ENCODE measurements at regions not wholly inside any gene's neighbourhood (a gene's known extent, or its start where the extent isn't known, plus 50 kb on each side); places are given as distances from the start of the nearest gene placed in this dataset.
"Not testable (repeated sequence)": the region's sequence is repeated elsewhere in the genome, so short reads cannot be mapped to it uniquely, and the experiment has no call there.

DNA sequence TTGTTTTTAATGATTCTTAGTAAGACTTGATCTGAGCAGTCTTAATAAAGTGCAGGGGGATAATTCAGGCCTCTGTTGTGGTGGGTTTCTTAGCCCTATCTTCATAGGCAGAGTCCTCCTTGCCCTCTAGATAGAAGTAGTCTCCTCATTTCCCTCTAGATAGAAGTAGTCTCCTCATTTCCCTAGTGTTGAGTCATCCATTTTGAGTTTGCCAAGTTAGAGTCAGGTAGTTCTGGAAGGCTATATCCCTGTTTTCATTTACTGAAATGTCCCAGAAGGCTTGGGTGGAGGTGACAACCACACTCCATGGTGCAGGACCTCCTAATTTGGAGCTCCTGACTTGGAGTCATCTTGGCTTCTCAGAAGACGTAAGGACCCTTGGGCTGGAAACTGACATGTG, 384.6 kb downstream of the MLLT3 start:
- DNase-seq = no peak

DNA sequence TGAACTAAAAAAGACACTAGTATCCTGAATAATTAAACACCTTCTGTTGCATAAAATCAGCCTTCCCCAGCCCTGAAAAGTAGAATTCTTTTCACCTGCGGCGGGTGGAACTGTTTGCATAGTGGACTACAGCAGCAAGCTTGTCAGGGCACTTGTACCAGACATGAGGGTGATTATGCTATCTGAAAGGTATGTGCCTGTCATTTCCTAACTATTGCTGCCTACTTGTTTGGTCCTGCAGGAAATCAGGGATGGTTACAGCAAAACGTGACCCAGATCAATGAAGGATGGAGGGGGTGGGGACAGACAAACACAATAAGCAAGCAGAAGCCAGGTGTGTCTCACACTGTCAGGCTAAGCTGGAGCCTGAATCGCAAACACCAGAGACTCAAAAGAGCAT, 385.6 kb downstream of the MLLT3 start:
- DNase-seq = no peak

DNA sequence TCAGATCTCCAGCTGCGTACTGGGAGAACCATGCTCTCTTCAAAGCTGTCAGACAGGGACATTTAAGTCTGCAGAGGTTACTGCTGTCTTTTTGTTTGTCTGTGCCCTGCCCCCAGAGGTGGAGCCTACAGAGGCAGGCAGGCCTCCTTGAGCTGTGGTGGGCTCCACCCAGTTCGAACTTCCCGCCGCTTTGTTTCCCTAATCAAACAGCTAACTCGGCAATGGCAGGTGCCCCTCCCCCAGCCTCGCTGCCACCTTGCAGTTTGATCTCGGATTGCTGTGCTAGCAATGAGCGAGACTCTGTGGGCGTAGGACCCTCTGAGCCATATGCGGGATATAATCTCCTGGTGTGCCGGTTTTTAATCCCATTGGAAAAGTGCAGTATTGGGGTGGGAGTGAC, 387.1 kb downstream of the MLLT3 start:
- DNase-seq = not testable (repeated sequence)

DNA sequence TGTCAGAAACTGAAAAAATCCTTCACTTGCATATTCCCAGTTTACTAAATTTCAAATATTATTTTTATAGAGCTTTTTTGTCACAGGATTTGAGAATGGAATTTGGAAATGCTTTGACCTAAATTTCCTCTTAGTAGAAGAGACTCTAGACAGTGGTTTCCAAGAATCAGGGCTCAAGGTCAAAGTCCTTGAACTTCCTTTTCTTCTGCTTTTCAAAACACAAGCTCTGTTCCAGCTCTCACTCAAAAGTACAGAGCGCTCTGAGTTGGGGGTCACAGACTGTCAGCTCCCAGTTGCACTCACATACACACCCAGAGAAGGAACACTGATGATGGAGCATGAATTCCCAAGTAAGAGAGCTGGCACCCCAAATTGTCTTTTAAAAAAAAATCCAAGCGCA, 394.2 kb downstream of the MLLT3 start:
- no peak for DNase-seq

DNA sequence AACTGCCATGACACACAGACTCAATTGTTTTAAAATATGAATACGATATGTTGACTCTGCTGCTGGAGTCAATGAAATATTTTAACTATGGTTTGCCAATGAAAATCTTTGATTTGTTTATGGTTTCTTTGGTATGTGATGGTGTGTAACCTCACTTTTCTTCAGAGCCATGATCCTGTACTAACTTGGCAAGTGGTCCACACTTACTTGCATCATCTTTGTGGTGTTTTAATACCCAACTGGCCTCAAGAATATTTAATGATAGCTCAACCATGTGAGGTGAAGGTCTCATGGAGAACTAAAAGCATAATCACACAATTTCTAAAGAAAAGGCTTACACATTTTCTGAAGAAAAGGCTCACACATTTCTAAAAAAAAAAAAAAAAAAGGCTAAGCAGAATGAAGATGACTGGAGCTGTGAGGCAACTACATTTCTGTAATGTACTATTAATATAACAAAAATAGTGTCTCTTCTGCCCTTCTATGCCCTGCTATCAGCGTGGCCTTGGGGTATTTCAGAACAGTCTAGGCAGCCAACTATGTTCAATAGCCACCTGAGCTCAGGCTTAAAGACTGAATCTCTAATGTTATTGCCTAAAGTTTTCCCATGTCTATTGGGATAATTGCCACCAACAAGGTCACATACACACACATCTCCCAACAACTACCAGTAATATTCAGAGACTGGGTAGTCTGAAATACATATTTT, 395.0 kb downstream of the MLLT3 start:
- DNase-seq = no peak

DNA sequence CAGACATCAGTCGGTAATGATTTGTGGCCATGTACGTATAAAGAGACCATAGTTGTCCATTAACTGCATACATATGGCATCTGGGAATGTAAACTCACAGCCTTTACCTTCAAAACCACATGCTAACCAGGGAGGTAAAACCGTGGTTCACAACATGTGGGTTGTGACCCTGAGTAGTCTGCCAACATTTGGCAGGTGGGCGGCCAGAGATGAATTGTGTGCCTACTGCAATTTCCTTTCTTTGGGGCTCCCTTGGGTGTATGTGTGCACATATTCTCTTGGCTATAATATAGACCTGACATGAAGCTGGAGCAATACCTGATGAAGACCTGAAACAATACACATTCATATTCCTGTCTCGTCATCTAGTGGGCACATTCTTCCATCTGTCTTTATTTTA, 396.0 kb downstream of the MLLT3 start:
- DNase-seq = no peak

DNA sequence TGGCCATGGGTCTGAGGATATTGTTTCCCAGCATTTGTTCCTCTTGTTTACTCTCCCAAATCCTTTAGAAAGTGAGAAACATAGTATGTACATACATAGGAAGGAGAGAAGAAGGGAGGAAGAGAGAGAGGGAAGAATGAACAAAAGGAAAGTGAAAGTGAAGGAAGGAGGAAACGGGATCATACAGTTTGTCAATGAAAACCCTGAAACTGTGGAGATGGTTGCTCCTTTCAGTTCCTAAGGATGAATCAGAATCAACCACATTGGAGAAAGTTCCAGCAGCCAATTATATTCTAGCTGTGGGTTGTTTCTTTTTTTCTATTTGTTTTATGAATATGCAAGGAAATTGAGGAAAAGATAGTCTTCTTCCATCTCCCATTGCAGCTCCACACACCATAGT, 396.5 kb downstream of the MLLT3 start:
- no peak for DNase-seq

DNA sequence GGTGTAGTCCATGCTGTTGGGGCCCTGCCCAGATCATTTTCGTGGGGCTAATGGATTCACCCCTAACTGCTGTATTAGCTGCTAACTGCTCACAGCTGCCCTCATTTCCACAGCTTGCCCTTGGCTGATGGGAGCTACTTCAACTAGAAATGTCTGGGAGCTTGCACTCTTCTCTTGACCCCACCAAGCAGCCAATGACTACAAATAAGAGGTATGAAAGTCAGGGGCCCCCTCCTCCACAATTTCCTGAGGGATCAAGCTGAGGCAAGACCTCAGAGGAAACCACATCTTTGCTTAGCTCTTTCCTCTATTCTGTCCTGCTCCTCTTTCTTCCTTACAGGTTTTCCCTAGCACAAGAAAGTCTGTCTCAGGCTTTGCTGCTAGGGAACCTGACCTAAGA, 397.5 kb downstream of the MLLT3 start:
- no peak for DNase-seq

DNA sequence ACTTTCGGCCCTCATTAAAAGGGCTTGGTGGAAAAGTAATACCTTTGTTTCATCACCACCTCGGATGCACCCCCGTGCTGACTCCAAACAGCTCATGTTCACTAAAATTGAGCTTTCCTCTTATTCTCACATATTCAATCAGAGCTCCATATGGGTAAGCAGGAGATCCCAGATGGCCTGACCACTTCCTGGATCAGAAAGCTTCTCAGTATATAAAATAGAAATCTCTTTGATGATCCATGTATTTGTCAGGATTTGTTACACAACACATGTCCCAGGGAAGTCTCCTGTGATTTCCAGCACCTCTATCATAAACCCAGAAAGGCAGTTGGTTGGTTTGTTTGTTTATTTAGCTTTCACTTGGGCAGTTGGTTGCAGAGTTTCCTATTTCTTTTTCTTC, 402.0 kb downstream of the MLLT3 start:
- DNase-seq = no peak

DNA sequence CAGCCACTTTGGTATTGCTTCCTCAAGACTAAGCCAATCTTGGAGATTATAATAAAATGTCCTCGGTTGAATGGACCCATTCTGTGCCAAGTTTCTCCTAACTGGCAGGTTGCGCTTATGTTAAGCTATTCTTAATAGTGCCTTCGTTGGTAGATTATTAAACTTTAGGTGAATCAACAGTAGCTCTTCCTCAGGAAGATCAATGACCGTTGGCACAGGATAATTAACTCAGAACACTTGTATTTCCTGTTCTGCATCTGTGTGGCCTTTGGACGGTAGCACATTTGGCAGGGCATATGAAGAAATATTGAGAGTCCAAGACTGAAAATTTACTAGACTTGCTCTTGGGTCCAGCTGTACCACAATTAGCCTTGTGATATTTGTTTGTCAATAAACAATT, 402.9 kb downstream of the MLLT3 start:
- DNase-seq = no peak

DNA sequence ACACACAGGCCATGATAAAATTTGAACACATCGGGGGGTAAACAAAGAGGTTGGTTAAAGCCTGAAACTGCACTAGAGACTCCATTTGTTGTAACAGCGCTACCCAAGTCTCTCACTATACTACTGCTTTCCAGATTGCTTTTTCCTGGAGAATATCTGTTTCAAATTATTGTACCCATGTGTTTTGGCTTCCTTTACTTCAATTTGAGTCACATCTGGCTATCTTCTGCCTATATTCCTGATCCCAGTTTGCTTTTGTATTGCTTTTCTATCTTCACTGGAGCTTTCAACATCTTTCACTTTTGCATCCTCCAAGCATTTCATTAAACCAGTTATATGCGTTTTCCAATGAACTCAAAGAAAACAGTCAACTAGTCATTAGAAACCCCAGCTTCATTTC, 404.7 kb downstream of the MLLT3 start:
- no peak for DNase-seq

DNA sequence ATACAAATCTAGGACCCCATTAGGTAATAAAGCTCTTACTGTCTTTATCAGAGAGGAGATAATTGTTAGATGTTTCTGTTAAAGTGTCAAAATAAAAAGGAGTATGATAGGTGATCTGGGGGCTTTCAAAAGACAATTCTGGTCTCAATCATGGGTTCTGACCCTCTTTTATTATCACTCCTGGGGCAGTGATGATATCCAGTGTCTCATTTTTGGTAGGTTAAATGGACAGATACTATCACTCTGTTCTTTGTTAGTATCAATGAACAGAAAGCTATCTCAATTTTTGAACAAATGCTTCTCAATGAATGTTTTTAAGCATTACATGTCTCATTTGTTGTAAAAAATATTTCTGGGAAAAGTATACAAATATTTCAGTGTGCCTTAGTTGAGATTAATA, 405.9 kb downstream of the MLLT3 start:
- no peak for DNase-seq

DNA sequence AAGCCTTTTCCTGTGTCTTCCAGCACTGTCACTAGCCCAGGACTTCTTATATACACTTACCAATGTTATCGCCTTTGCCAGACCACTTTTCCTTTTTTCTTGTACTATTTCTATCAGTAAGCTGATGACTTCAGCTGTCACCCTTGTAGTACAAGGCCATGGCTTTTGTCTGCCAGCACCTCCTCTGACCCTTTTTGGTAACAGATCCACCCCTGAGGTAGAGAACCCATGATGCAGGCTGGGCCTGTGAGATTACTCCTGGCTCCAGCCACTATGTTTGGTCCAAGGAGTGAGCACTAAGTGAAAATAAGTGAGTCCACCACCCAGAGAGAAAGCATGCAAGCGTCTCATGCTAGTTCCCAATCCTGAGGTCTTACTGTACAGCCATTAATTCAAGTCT, 406.7 kb downstream of the MLLT3 start:
- DNase-seq = no peak

DNA sequence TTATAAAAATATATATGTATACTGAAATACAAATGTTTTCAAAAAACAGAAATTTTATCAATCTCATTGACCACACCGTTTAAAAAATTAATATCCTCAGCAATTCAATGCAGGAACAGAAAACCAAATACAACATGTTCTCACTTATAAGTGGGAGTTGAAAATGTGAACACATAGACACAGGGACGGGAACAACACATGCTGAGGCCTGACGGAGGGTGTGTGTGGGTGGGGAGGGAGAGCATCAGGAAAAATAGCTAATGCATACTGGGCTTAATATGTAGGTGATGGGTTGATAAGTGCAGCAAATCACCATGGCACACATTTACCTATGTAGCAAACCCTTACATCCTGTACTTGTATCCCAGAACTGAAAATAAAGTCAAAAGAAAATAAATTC, 409.5 kb downstream of the MLLT3 start:
- DNase-seq = no peak

DNA sequence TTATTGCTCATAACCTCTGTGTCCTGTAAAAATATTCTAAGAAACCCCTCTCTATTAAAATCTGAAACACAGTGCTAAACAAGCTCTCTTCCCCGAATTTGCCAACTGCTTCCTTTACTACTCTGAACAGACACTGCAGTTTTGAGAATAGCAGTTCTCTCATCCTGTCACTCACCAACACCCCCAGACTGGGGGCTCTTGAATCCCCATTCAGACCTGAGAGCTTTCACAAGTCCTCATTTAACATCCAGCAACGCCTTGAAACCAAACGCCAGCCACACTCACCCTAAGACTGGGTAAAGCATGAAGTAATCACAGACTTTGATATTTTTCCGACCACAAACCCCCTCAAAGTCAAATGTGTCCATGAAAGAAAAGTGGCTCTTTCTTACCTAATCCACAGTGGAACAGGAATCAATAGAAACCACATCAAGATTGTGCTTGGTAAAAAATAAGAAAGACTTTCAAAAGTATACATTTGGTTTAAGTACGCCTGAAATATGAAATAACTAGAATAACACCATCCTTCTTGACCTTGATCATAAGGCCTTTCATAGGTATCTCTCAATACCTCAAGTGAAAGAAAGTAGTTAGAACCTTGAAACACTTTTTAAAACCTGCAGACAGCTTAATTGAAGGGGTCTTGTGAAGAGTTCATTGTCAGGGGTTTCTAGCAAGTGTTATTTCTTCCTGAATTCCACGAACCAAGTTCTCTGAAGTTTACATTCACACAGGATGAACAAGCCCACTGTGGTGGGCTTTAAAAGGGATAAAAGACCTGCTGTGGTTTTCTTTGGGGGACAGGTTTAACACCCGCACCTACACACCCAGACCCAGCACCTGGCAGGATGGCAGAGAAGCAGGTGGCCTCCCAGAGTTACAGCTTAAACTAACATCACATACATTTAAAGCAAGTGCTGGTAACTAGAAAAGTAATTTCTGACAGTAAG, 412.6 kb downstream of the MLLT3 start:
- DNase-seq = no peak

DNA sequence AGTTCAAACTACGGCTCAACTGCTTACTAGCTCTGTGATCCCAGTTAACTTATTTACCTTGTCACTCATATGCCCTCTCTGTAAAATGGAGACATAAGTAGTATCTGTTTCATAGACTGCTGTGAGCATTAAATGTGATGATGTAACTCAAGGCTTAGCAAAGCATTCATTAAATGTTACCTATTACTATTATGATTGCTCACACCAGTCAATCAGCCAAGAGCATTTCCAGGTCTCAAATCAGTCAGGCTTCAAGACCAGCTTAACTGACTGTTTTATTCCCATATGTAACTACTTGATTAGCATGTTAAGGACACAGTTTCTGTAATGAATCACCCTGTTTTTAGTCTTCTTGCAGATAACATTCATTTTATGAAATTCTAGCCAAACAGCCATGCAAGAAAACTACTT, 413.3 kb downstream of the MLLT3 start:
- DNase-seq = no peak

DNA sequence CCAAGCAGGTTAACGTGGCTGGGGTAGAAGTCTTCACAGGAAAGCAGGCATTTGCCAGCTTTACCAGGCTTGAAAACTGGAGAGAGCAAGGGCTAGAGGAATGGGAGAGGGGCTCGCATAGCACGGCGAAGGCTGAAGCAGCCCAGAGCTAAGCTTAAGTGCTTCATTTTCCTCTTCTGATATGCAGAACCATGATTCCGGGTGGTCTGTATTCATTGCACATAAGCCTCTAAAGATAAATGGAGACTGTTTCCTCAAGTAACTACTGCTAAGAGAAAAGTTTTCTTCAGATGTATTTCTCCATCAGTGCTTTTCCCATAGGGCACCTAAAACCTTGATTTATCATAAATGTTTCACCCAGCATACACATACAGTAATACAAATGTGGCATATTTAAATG, 414.1 kb downstream of the MLLT3 start:
- no peak for DNase-seq

DNA sequence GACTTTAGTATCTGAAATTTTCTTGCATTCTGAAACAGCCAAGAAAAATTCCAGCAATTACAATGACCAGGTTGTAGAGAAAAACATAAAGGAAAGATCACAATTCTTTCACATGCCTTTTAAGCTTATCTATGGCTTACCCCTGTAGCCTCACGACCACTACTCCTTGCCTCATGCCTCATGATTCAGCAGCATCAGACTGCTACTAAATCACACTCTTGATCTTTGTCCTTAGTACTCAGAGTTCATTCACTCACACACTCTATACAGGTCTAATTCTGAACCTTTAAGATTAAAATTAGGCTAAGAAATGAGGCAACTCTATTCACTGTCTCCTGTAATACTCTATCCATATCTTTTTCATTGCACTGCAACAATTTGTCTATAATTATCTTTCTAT, 415.1 kb downstream of the MLLT3 start:
- DNase-seq = no peak

DNA sequence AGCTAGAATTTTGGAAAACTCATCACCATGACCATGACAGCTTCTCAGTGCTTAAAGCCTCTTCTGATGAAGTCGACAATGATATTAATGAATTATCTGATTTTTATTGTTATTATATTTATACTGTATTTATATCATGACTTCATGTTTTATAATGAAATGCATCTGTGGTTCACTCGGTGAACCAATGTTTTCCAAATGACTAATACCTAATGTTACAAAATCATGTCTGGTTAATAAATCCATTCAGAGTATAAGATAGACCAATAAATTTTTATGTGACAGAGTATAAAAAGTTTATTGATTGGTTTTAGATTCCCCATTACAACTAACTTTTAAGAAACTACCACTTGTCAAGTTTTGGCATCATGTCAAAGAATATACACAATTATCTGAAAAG, 416.5 kb downstream of the MLLT3 start:
- no peak for DNase-seq

DNA sequence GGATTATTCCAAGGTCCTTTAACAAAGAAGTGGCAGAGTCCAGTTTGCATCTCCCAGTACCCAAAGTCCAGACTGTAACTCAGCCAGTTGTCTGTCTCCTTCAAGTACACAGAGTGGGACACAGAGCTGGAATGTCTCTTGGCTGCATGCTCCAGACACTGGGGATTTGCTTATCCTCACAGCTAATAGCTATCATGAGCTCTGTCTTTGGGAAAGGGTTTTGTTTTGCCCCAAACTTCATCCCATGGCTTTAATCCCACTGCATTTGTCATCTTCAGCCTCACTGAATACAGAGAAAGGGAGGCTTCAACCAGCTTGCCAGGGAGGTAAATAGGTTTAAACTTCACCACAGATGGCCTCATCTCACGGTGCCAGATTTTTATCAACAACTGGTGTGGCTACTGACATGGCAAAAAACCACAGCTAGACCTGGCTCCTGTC, 412.2 kb upstream of the SLC24A2 start:
- DNase-seq = no peak

DNA sequence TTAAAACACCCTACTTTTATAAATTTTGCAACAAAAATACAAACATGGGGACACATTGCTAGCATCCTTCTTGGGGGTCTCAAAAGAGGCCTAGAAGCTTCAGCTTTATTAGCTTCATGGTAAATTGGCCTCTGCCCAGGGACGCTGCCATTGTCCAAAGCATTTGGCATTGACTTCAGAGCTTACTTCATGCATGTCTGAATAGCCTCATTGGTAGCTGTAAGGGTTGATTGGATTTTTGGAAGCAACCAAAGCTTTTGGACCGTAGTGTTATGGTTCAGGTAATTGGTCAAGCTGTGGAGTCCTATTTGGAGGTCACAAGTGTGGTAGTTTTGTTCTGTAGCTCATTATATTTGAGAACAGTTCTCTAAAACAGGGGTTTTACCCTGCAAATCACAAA, 411.7 kb upstream of the SLC24A2 start:
- no peak for DNase-seq

DNA sequence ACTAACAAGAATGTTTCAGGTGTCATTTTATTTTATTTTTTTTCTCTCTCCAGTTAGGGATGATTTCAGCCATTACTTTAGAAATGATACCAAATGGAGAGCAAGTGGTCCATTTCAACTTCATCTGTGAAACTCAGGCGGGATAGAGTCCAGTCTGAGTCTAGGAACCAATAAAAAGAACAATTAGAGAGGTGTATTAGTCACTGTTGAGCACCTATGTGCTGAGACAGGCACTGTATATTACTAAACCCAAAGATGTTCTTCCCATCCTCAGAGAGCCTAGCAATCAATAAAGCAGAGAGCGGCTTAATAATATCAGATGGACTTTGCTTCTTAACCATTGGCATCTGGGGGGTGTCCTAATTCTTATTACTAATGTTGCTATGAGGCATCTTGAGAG, 410.3 kb upstream of the SLC24A2 start:
- no peak for DNase-seq

DNA sequence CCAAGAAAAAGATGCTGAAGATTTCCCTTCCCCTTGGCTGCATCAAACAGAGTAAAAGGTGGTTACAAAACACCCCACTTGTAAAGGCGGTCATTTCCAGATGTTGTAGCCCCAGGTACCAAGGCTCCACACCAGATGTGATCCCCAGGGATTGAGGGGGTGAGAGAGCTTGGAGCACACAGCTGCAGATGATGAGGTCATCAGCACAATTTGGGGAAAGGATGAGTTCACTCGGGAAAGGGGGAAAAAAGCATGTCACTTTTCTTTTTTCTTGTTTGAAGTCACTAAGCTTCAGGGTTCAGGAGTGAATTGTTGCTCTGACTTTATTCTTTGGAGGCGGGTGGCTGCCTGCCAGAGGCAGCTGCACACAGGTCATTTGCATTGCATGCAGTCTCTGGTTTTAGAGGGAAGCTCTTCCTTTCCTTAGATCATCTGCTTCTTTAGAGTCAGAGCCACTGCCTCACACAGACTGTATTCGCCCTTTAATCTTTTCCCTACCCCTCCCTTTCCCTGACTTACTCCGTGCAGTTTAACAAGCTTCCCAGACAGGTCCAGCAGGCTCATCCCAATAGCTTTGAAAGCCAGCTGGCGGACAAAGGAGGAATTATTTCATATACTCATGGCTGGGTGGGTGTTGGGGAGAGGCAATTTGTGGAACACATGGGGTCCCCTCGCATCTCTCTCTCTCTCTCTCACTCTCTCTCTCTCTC, 409.3 kb upstream of the SLC24A2 start:
- peak; percentile 19 for DNase-seq
